Panc1 (cell line): ENCODE measurements at regions not wholly inside any gene's neighbourhood (a gene's known extent, or its start where the extent isn't known, plus 50 kb on each side); places are given as distances from the start of the nearest gene placed in this dataset.

Source experiments
- ATAC-seq: fragments of 200-7000 bp; cut with Tn5 transposase; 2 replicates; pipeline ENCODE4 v1.9.1; 2020; ENCODE audit warnings: mild to moderate bottlenecking, moderate library complexity
- BruUV-seq: library from RNA; stranded (reverse); fragments of 400-500 nt; replicated peaks from 2 replicates; lab custom pipeline; 2021; lab: Mats Ljungman, UMichigan
- CTCF ChIA-PET: fragments of 300-600 bp; sonication (Branson Sonifier 250); formaldehyde crosslinking; loops from one replicate; lab custom pipeline; 2022; ENCODE audit warnings: antibody characterized with exemption; lab: Charles Lee
- POLR2A ChIA-PET: fragments of 300-600 bp; sonication (Branson Sonifier 250); formaldehyde crosslinking; loops from one replicate; lab custom pipeline; 2022; ENCODE audit warnings: antibody characterized with exemption; lab: Charles Lee
- DNase-seq: peaks from one replicate; pipeline ENCODE4 v3.0.0-alpha.2; 2010; ENCODE audit warnings: low read depth, low spot score
- H3K27ac ChIP-seq: 2 replicates; pipeline ENCODE4 v1.5.1; 2011; ENCODE audit warnings: mild to moderate bottlenecking, low read length, inconsistent platforms
- H3K27me3 ChIP-seq: fragments of 200-500 bp; sonication (Bioruptor generic); 2 replicates; pipeline ENCODE4 v1.6.0; 2014; ENCODE audit warnings: low read length, inconsistent platforms; ENCODE audit not compliant: control insufficient read depth, insufficient read depth
- H3K36me3 ChIP-seq: fragments of 200-500 bp; sonication (Bioruptor generic); 2 replicates; pipeline ENCODE4 v1.5.1; 2014; ENCODE audit warnings: inconsistent platforms, mild to moderate bottlenecking, low read length, moderate library complexity; ENCODE audit not compliant: control insufficient read depth, insufficient read depth
- H3K4me1 ChIP-seq: 2 replicates; pipeline ENCODE4 v1.5.1; 2011; ENCODE audit warnings: inconsistent platforms, mild to moderate bottlenecking, low read length, moderate library complexity; ENCODE audit not compliant: control insufficient read depth, insufficient read depth
- H3K4me3 ChIP-seq, 2 experiments: 2 replicates each; pipeline ENCODE4 v1.5.1; 2011 to 2012; ENCODE audit warnings: low read depth in 2 of 2, low read length in 2 of 2, mild to moderate bottlenecking in 2 of 2, inconsistent platforms in 1 of 2, moderate library complexity in 1 of 2
- H3K9me3 ChIP-seq: fragments of 200-500 bp; sonication (Bioruptor generic); 2 replicates; pipeline ENCODE4 v1.5.1; 2014; ENCODE audit warnings: low read depth, mild to moderate bottlenecking, inconsistent platforms, low read length, moderate library complexity; ENCODE audit not compliant: control insufficient read depth, insufficient read depth
- CTCF ChIP-seq: fragments of 450-650 bp; IDR thresholded peaks from 2 replicates; pipeline ENCODE4 v1.5.1; 2017; ENCODE audit warnings: mild to moderate bottlenecking
- POLR2AphosphoS5 ChIP-seq: IDR thresholded peaks from 2 replicates; pipeline ENCODE4 v1.6.1; 2012; ENCODE audit warnings: mild to moderate bottlenecking, low read depth, low read length, moderate library complexity
- REST ChIP-seq, 2 experiments: IDR thresholded peaks; 2 replicates each; pipeline ENCODE4 v1.6.1; 2011 to 2012; ENCODE audit warnings: low read depth in 2 of 2, control low read depth in 1 of 2, low read length in 1 of 2, mild to moderate bottlenecking in 1 of 2, moderate library complexity in 1 of 2; ENCODE audit not compliant: insufficient read depth in 1 of 2
- SIN3A ChIP-seq: IDR thresholded peaks from 2 replicates; pipeline ENCODE4 v1.6.1; 2012; ENCODE audit warnings: low read depth, mild to moderate bottlenecking, low read length, moderate library complexity, borderline replicate concordance; ENCODE audit not compliant: insufficient read depth
- TCF7L2 ChIP-seq: IDR thresholded peaks from 2 replicates; pipeline ENCODE4 v1.6.1; 2011; ENCODE audit warnings: mild to moderate bottlenecking, low read depth, low read length, inconsistent platforms
- in situ Hi-C: cut with HindIII; loops from 2 replicates; pipeline ENCODE4 v1.10.0; 2016; ENCODE audit warnings: low sequenced_read_pairs, low pct_unique_long_range_greater_than_20kb
- intact Hi-C: fragments of 100-400 bp; cut with micrococcal nuclease; formaldehyde crosslinking; loops from one replicate; pipeline ENCODE4 v1.10.0; 2022; ENCODE audit not compliant: unreplicated experiment

GRCh38 chr18:51323961-51324360 is 126.5 kb upstream of the MEX3C start:
- BruUV-seq, result no TSS peak
- POLR2A ChIA-PET, result no interaction called here
- in situ Hi-C loops, result no loop called here

GRCh38 chr18:51330148-51330547 is 132.7 kb upstream of the MEX3C start:
- Histone ChIP-seq H3K27me3 (no peaks in the 10 kb centered on the region), H3K9me3 (no peaks in the 10 kb centered on the region), H3K4me3 (no peak overlapping the region), H3K36me3 (no peaks in the 10 kb centered on the region), H3K4me1 (no peaks in the 10 kb centered on the region), H3K27ac (no peak overlapping the region)
- TF ChIP-seq SIN3A, result no peak
- no peak for TF ChIP-seq TCF7L2
- TF ChIP-seq REST (IDR thresholded peaks at IDR 0.05; ENCODE audit: insufficient read depth in 1 of 2, low read depth in 2 of 2, low read length in 1 of 2), result no peak
- no peak for TF ChIP-seq POLR2AphosphoS5
- no peak for TF ChIP-seq CTCF
- ATAC-seq (no peak), DNase-seq (no peak)
- in situ Hi-C loops (no loop called here), intact Hi-C loops (no loop called here)
- POLR2A ChIA-PET, result no interaction called here
- CTCF ChIA-PET, result no interaction called here
- BruUV-seq, result no TSS peak

More at GRCh38 chr18:51323961-51324360, 126.5 kb upstream of the MEX3C start:
- H3K27ac ChIP-seq, result no peak overlapping the region
- H3K27me3 ChIP-seq, result no peaks in the 10 kb centered on the region
- CTCF ChIA-PET, result no interaction called here
- no peaks in the 10 kb centered on the region for H3K9me3 ChIP-seq
- H3K36me3 ChIP-seq, result no peaks in the 10 kb centered on the region
- intact Hi-C loops, result no loop called here
- H3K4me3 ChIP-seq, result no peak overlapping the region
- H3K4me1 ChIP-seq, result no peaks in the 10 kb centered on the region
- DNase-seq (no peak), ATAC-seq (no peak)
- no peak for TF ChIP-seq REST (IDR thresholded peaks at IDR 0.05; ENCODE audit: insufficient read depth in 1 of 2, low read depth in 2 of 2, low read length in 1 of 2)
- TF ChIP-seq CTCF, result no peak
- no peak for TF ChIP-seq POLR2AphosphoS5
- no peak for TF ChIP-seq TCF7L2
- no peak for TF ChIP-seq SIN3A
